HEK293 (cell line): ENCODE measurements at regions not wholly inside any gene's neighbourhood (a gene's known extent, or its start where the extent isn't known, plus 50 kb on each side); places are given as distances from the start of the nearest gene placed in this dataset.
"Not testable (repeated sequence)": the region's sequence is repeated elsewhere in the genome, so short reads cannot be mapped to it uniquely, and the experiment has no call there.

Experiments
- CTCF ChIA-PET: fragments of 350-600 bp; formaldehyde crosslinking; extraction: SDS; loops from one replicate; lab custom pipeline; 2021; ENCODE audit warnings: antibody characterized with exemption; lab: Yijun Ruan, JAX
- POLR2A ChIA-PET: fragments of 300-600 bp; formaldehyde crosslinking; extraction: SDS; loops from one replicate; lab custom pipeline; 2020; ENCODE audit warnings: antibody characterized with exemption, inconsistent platforms; lab: Yijun Ruan, JAX
- H3K27ac ChIP-seq: fragments of 200-500 bp; sonication (Bioruptor generic); 2 replicates; pipeline ENCODE4 v1.5.1; 2014; ENCODE audit warnings: low read depth, low read length, control low read depth, inconsistent platforms; ENCODE audit errors: extremely low read depth
- H3K36me3 ChIP-seq, 2 experiments: fragments of 200-500 bp in 1 of 2; sonication (Bioruptor generic) in 1 of 2; 1 replicate in 1 of 2; 2 replicates in 1 of 2; pipeline ENCODE4 v1.5.1; 2014 to 2017; ENCODE audit warnings: inconsistent platforms in 2 of 2, low read length in 2 of 2; ENCODE audit not compliant: control insufficient read depth in 2 of 2, insufficient read depth in 1 of 2
- H3K4me1 ChIP-seq: fragments of 200-500 bp; sonication (Bioruptor generic); 2 replicates; pipeline ENCODE4 v1.5.1; 2014; ENCODE audit warnings: mild to moderate bottlenecking, low read length, inconsistent platforms; ENCODE audit not compliant: control insufficient read depth, insufficient read depth
- H3K4me3 ChIP-seq: 2 replicates; pipeline ENCODE4 v1.5.1; 2011; ENCODE audit warnings: low read depth, mild to moderate bottlenecking, control low read depth, low read length, moderate library complexity
- H3K9me3 ChIP-seq: fragments of 200-500 bp; sonication (Bioruptor generic); 2 replicates; pipeline ENCODE4 v1.5.1; 2014; ENCODE audit warnings: low read depth, low read length, inconsistent platforms; ENCODE audit not compliant: control insufficient read depth, insufficient read depth
- HOXD13 ChIP-seq: sonication (generic); formaldehyde crosslinking; IDR thresholded peaks from 2 replicates; pipeline ENCODE4 v1.8.0; 2022; ENCODE audit warnings: missing genetic modification reagents, borderline replicate concordance
- KLF1 ChIP-seq: fragments of 450-650 bp; formaldehyde crosslinking; IDR thresholded peaks from 2 replicates; pipeline ENCODE4 v1.5.1; 2016; ENCODE audit warnings: missing biosample characterization, missing genetic modification characterization
- ZFP3 ChIP-seq: fragments of 450-650 bp; formaldehyde crosslinking; IDR thresholded peaks from 2 replicates; pipeline ENCODE4 v1.5.1; 2016; ENCODE audit warnings: low read depth, missing biosample characterization, missing genetic modification characterization
- ZNF2 ChIP-seq: fragments of 450-650 bp; formaldehyde crosslinking; IDR thresholded peaks from 2 replicates; pipeline ENCODE4 v1.5.1; 2016; ENCODE audit warnings: missing biosample characterization, missing genetic modification characterization
- ZNF202 ChIP-seq: fragments of 450-650 bp; formaldehyde crosslinking; IDR thresholded peaks from 2 replicates; pipeline ENCODE4 v1.5.1; 2016; ENCODE audit warnings: missing biosample characterization, missing genetic modification characterization, borderline replicate concordance
- ZNF211 ChIP-seq: fragments of 450-650 bp; formaldehyde crosslinking; IDR thresholded peaks from 2 replicates; pipeline ENCODE4 v1.5.1; 2016; ENCODE audit warnings: low read depth, missing biosample characterization, missing genetic modification characterization
- ZNF311 ChIP-seq: fragments of 450-650 bp; formaldehyde crosslinking; IDR thresholded peaks from 2 replicates; pipeline ENCODE4 v1.5.1; 2017; ENCODE audit warnings: missing biosample characterization, missing genetic modification characterization, borderline replicate concordance
- ZNF664 ChIP-seq: fragments of 450-650 bp; formaldehyde crosslinking; IDR thresholded peaks from 2 replicates; pipeline ENCODE4 v1.5.1; 2016; ENCODE audit warnings: missing biosample characterization, missing genetic modification characterization
- TF ChIP-seq, protein P1 (sequence below): fragments of 450-650 bp; formaldehyde crosslinking; conservative IDR thresholded peaks from 2 replicates; pipeline ENCODE4 v1.5.1; 2016; ENCODE audit warnings: low read depth, missing biosample characterization, missing genetic modification characterization
- TF ChIP-seq, protein P2 (sequence below): fragments of 450-650 bp; formaldehyde crosslinking; IDR thresholded peaks from 2 replicates; pipeline ENCODE4 v1.5.1; 2016; ENCODE audit warnings: missing biosample characterization, missing genetic modification characterization, low read depth
- TF ChIP-seq, protein P3 (sequence below): fragments of 450-650 bp; formaldehyde crosslinking; IDR thresholded peaks from 2 replicates; pipeline ENCODE4 v1.5.1; 2016; ENCODE audit warnings: missing biosample characterization, missing genetic modification characterization
- TF ChIP-seq, protein P4 (sequence below): fragments of 450-650 bp; formaldehyde crosslinking; IDR thresholded peaks from 2 replicates; pipeline ENCODE4 v1.5.1; 2017; ENCODE audit warnings: missing biosample characterization, missing genetic modification characterization

DNA sequence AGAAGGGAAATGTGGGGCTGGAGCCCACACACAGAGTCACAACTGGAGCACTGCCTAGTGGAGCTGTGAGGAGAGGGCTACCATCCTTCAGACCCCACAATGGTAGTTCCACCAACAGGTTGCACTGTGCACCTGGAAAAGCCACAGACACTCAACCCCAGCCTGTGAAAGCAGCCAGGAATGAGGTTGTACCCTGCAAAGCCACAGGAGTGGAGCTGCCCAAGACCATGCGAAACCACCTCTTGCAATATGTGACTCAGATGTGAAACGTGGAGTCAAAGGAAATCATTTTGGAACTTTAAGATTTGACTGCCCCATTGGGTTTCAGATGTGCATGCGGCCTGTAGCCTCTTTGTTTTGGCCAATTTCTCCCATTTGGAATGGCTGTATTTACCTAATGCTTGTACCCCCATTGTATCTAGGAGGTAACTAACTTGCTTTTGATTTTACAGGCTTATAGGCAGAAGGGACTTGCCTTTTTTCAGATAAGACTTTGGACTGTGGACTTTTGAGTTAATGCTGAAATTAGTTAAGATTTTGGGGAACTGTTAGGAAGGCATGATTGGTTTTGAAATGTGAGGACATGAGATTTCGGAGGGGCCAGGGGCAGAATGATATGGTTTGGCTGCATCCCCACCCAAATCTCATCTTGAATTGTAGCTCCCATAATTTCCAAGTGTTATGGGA, 348.9 kb upstream of the RPS23 start:
- H3K36me3 ChIP-seq, H3K4me1 ChIP-seq, H3K4me3 ChIP-seq, H3K9me3 ChIP-seq, H3K27ac ChIP-seq, POLR2A ChIA-PET: not testable (repeated sequence)
- CTCF ChIA-PET = interaction anchor here (0.6 kb wide), 1 partner anchor 1088 kb away, joined by 3 read pairs; no protein-coding TSS in a partner anchor

DNA sequence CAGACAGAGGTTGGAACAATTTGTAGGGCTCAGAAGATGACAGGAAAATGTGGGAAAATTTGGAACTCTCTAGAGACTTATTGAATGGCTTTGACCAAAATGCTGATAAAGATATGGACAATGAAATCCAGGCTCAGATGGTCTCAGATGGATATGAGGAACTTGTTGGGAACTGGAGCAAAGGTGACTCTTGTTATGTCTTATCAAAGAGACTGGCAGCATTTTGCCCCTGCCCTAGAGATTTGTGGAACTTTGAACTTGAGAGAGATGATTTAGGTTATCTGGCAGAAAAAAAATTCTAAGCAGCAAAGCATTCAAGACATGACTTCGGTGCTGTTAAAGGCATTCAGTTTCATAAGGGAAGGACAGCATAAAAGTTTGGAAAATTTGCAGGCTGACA, 347.9 kb upstream of the RPS23 start:
- H3K27ac ChIP-seq, H3K9me3 ChIP-seq, H3K36me3 ChIP-seq, CTCF ChIA-PET, H3K4me1 ChIP-seq, H3K4me3 ChIP-seq, POLR2A ChIA-PET: not testable (repeated sequence)

DNA sequence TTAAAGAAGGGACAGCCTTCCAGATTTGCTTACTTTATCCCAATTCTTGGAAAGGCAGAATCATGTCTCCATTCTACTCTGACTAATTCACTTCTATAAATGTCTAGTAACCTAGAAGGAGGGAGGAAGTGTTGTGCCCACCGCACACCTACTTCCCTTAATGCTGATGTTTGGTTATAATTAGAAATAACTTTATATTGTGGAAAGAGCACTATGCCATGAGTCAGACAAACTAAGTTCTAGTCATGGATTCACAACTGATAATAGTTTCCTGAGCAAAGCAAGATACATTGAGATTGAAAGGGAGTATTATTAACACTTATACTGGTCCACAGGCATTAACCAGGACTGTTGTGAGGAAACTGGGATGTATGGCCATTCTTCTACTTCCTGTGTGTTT, 345.9 kb upstream of the RPS23 start:
- Histone ChIP-seq H3K9me3 (no peaks in the 10 kb centered on the region), H3K4me1 (peaks cover 9% of the 10 kb centered on the region), H3K27ac (no peak overlapping the region), H3K36me3 (no peaks in the 10 kb centered on the region), H3K4me3 (no peak overlapping the region)
- no peak for TF ChIP-seq ZNF202 (tag by site-specific recombination)
- TF ChIP-seq, protein P1, sequence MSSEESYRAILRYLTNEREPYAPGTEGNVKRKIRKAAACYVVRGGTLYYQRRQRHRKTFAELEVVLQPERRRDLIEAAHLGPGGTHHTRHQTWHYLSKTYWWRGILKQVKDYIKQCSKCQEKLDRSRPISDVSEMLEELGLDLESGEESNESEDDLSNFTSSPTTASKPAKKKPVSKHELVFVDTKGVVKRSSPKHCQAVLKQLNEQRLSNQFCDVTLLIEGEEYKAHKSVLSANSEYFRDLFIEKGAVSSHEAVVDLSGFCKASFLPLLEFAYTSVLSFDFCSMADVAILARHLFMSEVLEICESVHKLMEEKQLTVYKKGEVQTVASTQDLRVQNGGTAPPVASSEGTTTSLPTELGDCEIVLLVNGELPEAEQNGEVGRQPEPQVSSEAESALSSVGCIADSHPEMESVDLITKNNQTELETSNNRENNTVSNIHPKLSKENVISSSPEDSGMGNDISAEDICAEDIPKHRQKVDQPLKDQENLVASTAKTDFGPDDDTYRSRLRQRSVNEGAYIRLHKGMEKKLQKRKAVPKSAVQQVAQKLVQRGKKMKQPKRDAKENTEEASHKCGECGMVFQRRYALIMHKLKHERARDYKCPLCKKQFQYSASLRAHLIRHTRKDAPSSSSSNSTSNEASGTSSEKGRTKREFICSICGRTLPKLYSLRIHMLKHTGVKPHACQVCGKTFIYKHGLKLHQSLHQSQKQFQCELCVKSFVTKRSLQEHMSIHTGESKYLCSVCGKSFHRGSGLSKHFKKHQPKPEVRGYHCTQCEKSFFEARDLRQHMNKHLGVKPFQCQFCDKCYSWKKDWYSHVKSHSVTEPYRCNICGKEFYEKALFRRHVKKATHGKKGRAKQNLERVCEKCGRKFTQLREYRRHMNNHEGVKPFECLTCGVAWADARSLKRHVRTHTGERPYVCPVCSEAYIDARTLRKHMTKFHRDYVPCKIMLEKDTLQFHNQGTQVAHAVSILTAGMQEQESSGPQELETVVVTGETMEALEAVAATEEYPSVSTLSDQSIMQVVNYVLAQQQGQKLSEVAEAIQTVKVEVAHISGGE (tag by site-specific recombination) = no peak
- TF ChIP-seq ZNF211 (tag by site-specific recombination) = no peak
- no peak for TF ChIP-seq ZNF664 (tag by site-specific recombination)
- TF ChIP-seq ZNF311 (tag by site-specific recombination) = no peak
- TF ChIP-seq HOXD13 = no peak
- TF ChIP-seq, protein P2, sequence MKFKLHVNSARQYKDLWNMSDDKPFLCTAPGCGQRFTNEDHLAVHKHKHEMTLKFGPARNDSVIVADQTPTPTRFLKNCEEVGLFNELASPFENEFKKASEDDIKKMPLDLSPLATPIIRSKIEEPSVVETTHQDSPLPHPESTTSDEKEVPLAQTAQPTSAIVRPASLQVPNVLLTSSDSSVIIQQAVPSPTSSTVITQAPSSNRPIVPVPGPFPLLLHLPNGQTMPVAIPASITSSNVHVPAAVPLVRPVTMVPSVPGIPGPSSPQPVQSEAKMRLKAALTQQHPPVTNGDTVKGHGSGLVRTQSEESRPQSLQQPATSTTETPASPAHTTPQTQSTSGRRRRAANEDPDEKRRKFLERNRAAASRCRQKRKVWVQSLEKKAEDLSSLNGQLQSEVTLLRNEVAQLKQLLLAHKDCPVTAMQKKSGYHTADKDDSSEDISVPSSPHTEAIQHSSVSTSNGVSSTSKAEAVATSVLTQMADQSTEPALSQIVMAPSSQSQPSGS = no peak
- no peak for TF ChIP-seq KLF1
- CTCF ChIA-PET = no interaction called here
- POLR2A ChIA-PET = interaction anchor here (0.7 kb wide), 1 partner anchor 627 kb away, joined by 4 read pairs; no protein-coding TSS in a partner anchor

DNA sequence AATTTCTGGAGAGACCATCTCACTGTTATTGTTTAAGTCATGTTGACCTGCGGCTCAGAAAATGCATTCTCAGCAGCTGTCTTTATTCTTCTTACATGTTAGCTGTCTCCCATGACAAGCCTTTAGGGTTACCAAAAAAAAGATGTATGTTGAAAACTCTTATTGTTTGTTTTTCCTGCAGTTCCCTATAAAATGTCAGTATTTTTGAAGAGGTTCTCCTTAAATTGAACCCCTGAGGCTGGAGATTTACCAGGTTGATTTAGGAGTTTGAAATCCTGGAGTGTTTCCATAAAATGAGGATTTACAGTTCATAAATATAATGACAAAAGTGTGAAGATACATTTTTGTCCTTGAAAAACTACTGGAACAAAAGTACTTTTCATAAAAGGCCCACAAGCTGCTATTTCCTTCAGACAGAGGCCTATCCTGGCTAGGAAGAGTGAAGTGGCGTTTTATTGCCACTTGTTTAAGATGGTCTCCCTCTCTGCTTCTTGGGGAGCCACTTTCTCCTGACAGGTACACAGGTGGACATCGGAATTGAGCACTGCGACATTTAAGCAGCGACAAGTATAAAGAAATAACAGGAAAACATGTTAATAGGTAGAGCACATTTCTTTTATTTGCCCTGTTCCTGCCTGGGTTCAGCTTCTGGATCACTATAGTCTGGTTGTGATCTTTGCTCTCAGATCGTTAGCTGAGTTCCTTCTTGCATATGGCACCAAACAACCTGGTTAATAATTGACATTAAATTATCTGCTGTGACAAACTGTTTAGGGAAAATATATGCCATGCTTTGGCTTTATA, 344.8 kb upstream of the RPS23 start:
- POLR2A ChIA-PET = interaction anchor here (0.7 kb wide), 1 partner anchor 628 kb away, joined by 4 read pairs; no protein-coding TSS in a partner anchor
- H3K36me3 ChIP-seq = no peaks in the 10 kb centered on the region
- TF ChIP-seq ZFP3 (tag by site-specific recombination) (no peak), ZNF2 (tag by site-specific recombination) (no peak)
- TF ChIP-seq, protein P3, sequence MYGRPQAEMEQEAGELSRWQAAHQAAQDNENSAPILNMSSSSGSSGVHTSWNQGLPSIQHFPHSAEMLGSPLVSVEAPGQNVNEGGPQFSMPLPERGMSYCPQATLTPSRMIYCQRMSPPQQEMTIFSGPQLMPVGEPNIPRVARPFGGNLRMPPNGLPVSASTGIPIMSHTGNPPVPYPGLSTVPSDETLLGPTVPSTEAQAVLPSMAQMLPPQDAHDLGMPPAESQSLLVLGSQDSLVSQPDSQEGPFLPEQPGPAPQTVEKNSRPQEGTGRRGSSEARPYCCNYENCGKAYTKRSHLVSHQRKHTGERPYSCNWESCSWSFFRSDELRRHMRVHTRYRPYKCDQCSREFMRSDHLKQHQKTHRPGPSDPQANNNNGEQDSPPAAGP (tag by site-specific recombination) = no peak
- TF ChIP-seq, protein P4, sequence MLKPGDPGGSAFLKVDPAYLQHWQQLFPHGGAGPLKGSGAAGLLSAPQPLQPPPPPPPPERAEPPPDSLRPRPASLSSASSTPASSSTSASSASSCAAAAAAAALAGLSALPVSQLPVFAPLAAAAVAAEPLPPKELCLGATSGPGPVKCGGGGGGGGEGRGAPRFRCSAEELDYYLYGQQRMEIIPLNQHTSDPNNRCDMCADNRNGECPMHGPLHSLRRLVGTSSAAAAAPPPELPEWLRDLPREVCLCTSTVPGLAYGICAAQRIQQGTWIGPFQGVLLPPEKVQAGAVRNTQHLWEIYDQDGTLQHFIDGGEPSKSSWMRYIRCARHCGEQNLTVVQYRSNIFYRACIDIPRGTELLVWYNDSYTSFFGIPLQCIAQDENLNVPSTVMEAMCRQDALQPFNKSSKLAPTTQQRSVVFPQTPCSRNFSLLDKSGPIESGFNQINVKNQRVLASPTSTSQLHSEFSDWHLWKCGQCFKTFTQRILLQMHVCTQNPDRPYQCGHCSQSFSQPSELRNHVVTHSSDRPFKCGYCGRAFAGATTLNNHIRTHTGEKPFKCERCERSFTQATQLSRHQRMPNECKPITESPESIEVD (tag by site-specific recombination) = 0 out of 2 replicates have a peak, but pooled peaks have one; percentile 27
- no peaks in the 10 kb centered on the region; the same call in 1 of the 2 replicates for H3K9me3 ChIP-seq
- H3K4me3 ChIP-seq = no peak overlapping the region
- CTCF ChIA-PET = interaction anchor here (1.0 kb wide), 1 partner anchor 271 kb away, joined by 4 read pairs; no protein-coding TSS in a partner anchor
- H3K27ac ChIP-seq = peak overlapping the region; percentile 5; the same call in 1 of the 2 replicates
- H3K4me1 ChIP-seq = peaks cover 9% of the 10 kb centered on the region
